ENCODE measurements at regions not wholly inside any gene's neighbourhood (a gene's known extent, or its start where the extent isn't known, plus 50 kb on each side); places are given as distances from the start of the nearest gene placed in this dataset.
"Not testable (repeated sequence)": the region's sequence is repeated elsewhere in the genome, so short reads cannot be mapped to it uniquely, and the experiment has no call there.

GRCh38 chrX:56343219-56343618 lies 111.1 kb downstream of the KLF8 start:
- no peak overlapping the region for H3K4me3 ChIP-seq (ENCODE audit: low read depth, low read length)
- DNase-seq (ENCODE audit: low read depth, low spot score): no peak
- ChIA-PET CTCF (no interaction called here), POLR2A (no interaction called here)
- H3K9me3 ChIP-seq (ENCODE audit: control insufficient read depth, insufficient read depth, low read length): peaks cover 9% of the 10 kb centered on the region
- no peak for TF ChIP-seq CTCF (IDR thresholded peaks at IDR 0.05; ENCODE audit: low read depth, low read length)
- H3K27ac ChIP-seq (ENCODE audit: low read depth, low read length): no peak overlapping the region
- H3K27me3 ChIP-seq (ENCODE audit: control insufficient read depth, insufficient read depth, low read length): no peaks in the 10 kb centered on the region

GRCh38 chrX:56343664-56344063 lies 111.5 kb downstream of the KLF8 start:
- TF ChIP-seq CTCF (IDR thresholded peaks at IDR 0.05; ENCODE audit: low read depth, low read length): no peak
- DNase-seq (ENCODE audit: low read depth, low spot score): no peak
- CTCF ChIA-PET: no interaction called here

GRCh38 chrX:56358145-56358544 lies 126.0 kb downstream of the KLF8 start:
- POLR2A ChIA-PET; H3K27me3 ChIP-seq (ENCODE audit: control insufficient read depth, insufficient read depth, low read length): not testable (repeated sequence)

More at GRCh38 chrX:56343664-56344063, 111.5 kb downstream of the KLF8 start:
- H3K4me3 ChIP-seq (ENCODE audit: low read depth, low read length): no peak overlapping the region
- peaks cover 9% of the 10 kb centered on the region for H3K9me3 ChIP-seq (ENCODE audit: control insufficient read depth, insufficient read depth, low read length)
- POLR2A ChIA-PET: no interaction called here
- no peak overlapping the region for H3K27ac ChIP-seq (ENCODE audit: low read depth, low read length)
- H3K27me3 ChIP-seq (ENCODE audit: control insufficient read depth, insufficient read depth, low read length): no peaks in the 10 kb centered on the region

GRCh38 chrX:56365171-56365570 lies 133.0 kb downstream of the KLF8 start:
- H3K27me3 ChIP-seq (ENCODE audit: control insufficient read depth, insufficient read depth, low read length); H3K9me3 ChIP-seq (ENCODE audit: control insufficient read depth, insufficient read depth, low read length); DNase-seq (ENCODE audit: low read depth, low spot score); H3K27ac ChIP-seq (ENCODE audit: low read depth, low read length); CTCF ChIA-PET; POLR2A ChIA-PET; H3K4me3 ChIP-seq (ENCODE audit: low read depth, low read length): not testable (repeated sequence)

More at GRCh38 chrX:56358145-56358544, 126.0 kb downstream of the KLF8 start:
- H3K4me3 ChIP-seq (ENCODE audit: low read depth, low read length); H3K27ac ChIP-seq (ENCODE audit: low read depth, low read length); H3K9me3 ChIP-seq (ENCODE audit: control insufficient read depth, insufficient read depth, low read length); CTCF ChIA-PET; DNase-seq (ENCODE audit: low read depth, low spot score): not testable (repeated sequence)

- ChIA-PET POLR2A (no interaction called here), CTCF (no interaction called here)
- DNase-seq (ENCODE audit: low read depth, low spot score): no peak
- Histone ChIP-seq H3K27me3 (ENCODE audit: control insufficient read depth, insufficient read depth, low read length) (no peaks in the 10 kb centered on the region), H3K9me3 (ENCODE audit: control insufficient read depth, insufficient read depth, low read length) (peaks cover 4% of the 10 kb centered on the region; the same call in 1 of the 2 replicates), H3K4me3 (ENCODE audit: low read depth, low read length) (no peak overlapping the region), H3K27ac (ENCODE audit: low read depth, low read length) (no peak overlapping the region)
- no peak for TF ChIP-seq CTCF (IDR thresholded peaks at IDR 0.05; ENCODE audit: low read depth, low read length)
These were observed 134.7 kb downstream of the KLF8 start for GRCh38 chrX:56366901-56367300.

GRCh38 chrX:56368962-56369361 lies 136.8 kb downstream of the KLF8 start:
- H3K4me3 ChIP-seq (ENCODE audit: low read depth, low read length): no peak overlapping the region
- H3K27ac ChIP-seq (ENCODE audit: low read depth, low read length): no peak overlapping the region
- CTCF ChIA-PET: no interaction called here
- no peaks in the 10 kb centered on the region for H3K27me3 ChIP-seq (ENCODE audit: control insufficient read depth, insufficient read depth, low read length)
- POLR2A ChIA-PET: no interaction called here
- no peak for TF ChIP-seq CTCF (IDR thresholded peaks at IDR 0.05; ENCODE audit: low read depth, low read length)
- H3K9me3 ChIP-seq (ENCODE audit: control insufficient read depth, insufficient read depth, low read length): peaks cover 4% of the 10 kb centered on the region; the same call in 1 of the 2 replicates
- DNase-seq (ENCODE audit: low read depth, low spot score): no peak

- POLR2A ChIA-PET, CTCF ChIA-PET: not testable (repeated sequence)
These were observed 148.0 kb downstream of the KLF8 start for GRCh38 chrX:56379984-56380780.

More at GRCh38 chrX:56379984-56380780, 148.0 kb downstream of the KLF8 start:
- not testable (repeated sequence) for H3K4me3 ChIP-seq (ENCODE audit: low read depth, low read length); DNase-seq (ENCODE audit: low read depth, low spot score); H3K27ac ChIP-seq (ENCODE audit: low read depth, low read length); H3K27me3 ChIP-seq (ENCODE audit: control insufficient read depth, insufficient read depth, low read length); H3K9me3 ChIP-seq (ENCODE audit: control insufficient read depth, insufficient read depth, low read length)

Measured in AG04450 (cell line).